SK-N-SH (cell line): ENCODE measurements at regions not wholly inside any gene's neighbourhood (a gene's known extent, or its start where the extent isn't known, plus 50 kb on each side); places are given as distances from the start of the nearest gene placed in this dataset.

Source experiments
- CTCF ChIA-PET: fragments of 300-600, 350-600 bp; formaldehyde crosslinking; extraction: SDS; loops from one replicate; lab custom pipeline; 2021; lab: Yijun Ruan, JAX
- POLR2A ChIA-PET: fragments of 350-600 bp; sonication (Branson Sonifier 250); formaldehyde crosslinking; extraction: SDS; loops from one replicate; lab custom pipeline; 2020; ENCODE audit warnings: antibody characterized with exemption, inconsistent platforms; lab: Yijun Ruan, JAX
- DNase-seq: peaks from one replicate; pipeline ENCODE4 v3.0.0; 2012
- H2AFZ ChIP-seq: fragments of 200-600 bp; sonication (generic); 2 replicates; pipeline ENCODE4 v1.8.1; 2016; ENCODE audit warnings: antibody characterized with exemption, mild to moderate bottlenecking, low read depth
- H3F3A ChIP-seq: fragments of 200-600 bp; sonication (generic); replicated peaks from 2 replicates; pipeline ENCODE3; 2016; ENCODE audit warnings: antibody characterized with exemption, mild to moderate bottlenecking; ENCODE audit not compliant: insufficient read depth
- H3K27ac ChIP-seq, 2 experiments: fragments of 200-500 bp in 1 of 2; fragments of 200-600 bp in 1 of 2; sonication (Bioruptor generic) in 1 of 2; sonication (generic), shearing (Covaris generic) in 1 of 2; 2 replicates each; pipeline versions ENCODE4 v1.5.1 to v1.6.1; 2014 to 2016; ENCODE audit warnings: low read depth in 2 of 2, inconsistent platforms in 1 of 2, low read length in 1 of 2, mild to moderate bottlenecking in 1 of 2, mixed read lengths in 1 of 2
- H3K27me3 ChIP-seq: fragments of 200-600 bp; sonication (generic), shearing (Covaris generic); 2 replicates; pipeline ENCODE4 v1.6.1; 2016; ENCODE audit warnings: mixed run types; ENCODE audit not compliant: insufficient read depth
- H3K36me3 ChIP-seq, 2 experiments: fragments of 200-500 bp in 1 of 2; fragments of 200-600 bp in 1 of 2; sonication (Bioruptor generic) in 1 of 2; sonication (generic) in 1 of 2; replicated peaks in 1 of 2; 2 replicates each; pipeline versions ENCODE3 to v1.5.1; 2014 to 2016; ENCODE audit warnings: low read length in 1 of 2, mild to moderate bottlenecking in 1 of 2; ENCODE audit not compliant: insufficient read depth in 2 of 2, control insufficient read depth in 1 of 2
- H3K4me1 ChIP-seq, 2 experiments: fragments of 200-500 bp in 1 of 2; fragments of 200-600 bp in 1 of 2; sonication (Bioruptor generic) in 1 of 2; sonication (generic), shearing (Covaris generic) in 1 of 2; 2 replicates each; pipeline versions ENCODE4 v1.5.1 to v1.6.1; 2014 to 2016; ENCODE audit warnings: low read depth in 1 of 2, low read length in 1 of 2, mixed run types in 1 of 2; ENCODE audit not compliant: insufficient read depth in 2 of 2, control insufficient read depth in 1 of 2
- H3K4me2 ChIP-seq: fragments of 200-600 bp; sonication (generic), shearing (Covaris generic); 2 replicates; pipeline ENCODE4 v1.6.1; 2017; ENCODE audit warnings: mixed run types
- H3K4me3 ChIP-seq, 2 experiments: fragments of 200-500 bp in 1 of 2; fragments of 200-600 bp in 1 of 2; sonication (Bioruptor generic) in 1 of 2; sonication (generic), shearing (Covaris generic) in 1 of 2; 2 replicates each; pipeline versions ENCODE4 v1.5.1 to v1.8.1; 2014 to 2016; ENCODE audit warnings: low read depth in 2 of 2, inconsistent platforms in 1 of 2, low read length in 1 of 2, mild to moderate bottlenecking in 1 of 2, mixed read lengths in 1 of 2, moderate library complexity in 1 of 2
- H3K79me2 ChIP-seq: fragments of 200-600 bp; sonication (generic); 2 replicates; pipeline ENCODE4 v1.8.1; 2017; ENCODE audit warnings: mild to moderate bottlenecking; ENCODE audit not compliant: insufficient read depth
- H3K9ac ChIP-seq: fragments of 200-600 bp; sonication (generic); 2 replicates; pipeline ENCODE4 v1.6.1; 2017; ENCODE audit warnings: mixed run types
- H3K9me2 ChIP-seq: fragments of 200-600 bp; sonication (generic); 2 replicates; pipeline ENCODE4 v1.6.1; 2017; ENCODE audit warnings: mixed run types
- H3K9me3 ChIP-seq: fragments of 200-600 bp; sonication (generic); 2 replicates; pipeline ENCODE4 v1.6.1; 2017; ENCODE audit warnings: mixed run types, mild to moderate bottlenecking, moderate library complexity
- H4K20me1 ChIP-seq: fragments of 200-600 bp; sonication (generic); 2 replicates; pipeline ENCODE4 v1.6.1; 2017; ENCODE audit warnings: mild to moderate bottlenecking, mixed run types; ENCODE audit not compliant: insufficient read depth
- CHD2 ChIP-seq: fragments of 150-350 bp; IDR thresholded peaks from 2 replicates; pipeline ENCODE4 v1.6.1; 2018; ENCODE audit warnings: low read length; ENCODE audit not compliant: partially characterized antibody
- CTCF ChIP-seq: fragments of 200-600 bp; sonication (generic); IDR thresholded peaks from 2 replicates; pipeline ENCODE4 v1.6.1; 2017; ENCODE audit warnings: antibody characterized with exemption, mild to moderate bottlenecking, moderate library complexity
- ELF1 ChIP-seq: IDR thresholded peaks from 2 replicates; pipeline ENCODE4 v1.4.0; 2012
- EP300 ChIP-seq, 2 experiments: IDR thresholded peaks; 2 replicates each; pipeline versions ENCODE4 v1.4.0 to v1.6.1; 2012; ENCODE audit warnings: borderline replicate concordance in 1 of 2, low read depth in 1 of 2, low read length in 1 of 2
- FOSL2 ChIP-seq: IDR thresholded peaks from 2 replicates; pipeline ENCODE4 v1.4.0; 2012; ENCODE audit warnings: low read depth, mild to moderate bottlenecking, moderate library complexity, borderline replicate concordance
- FOXM1 ChIP-seq: IDR thresholded peaks from 2 replicates; pipeline ENCODE4 v1.4.0; 2012; ENCODE audit warnings: low read depth, mild to moderate bottlenecking
- GATA2 ChIP-seq: sonication (generic); formaldehyde crosslinking; IDR thresholded peaks from 2 replicates; pipeline ENCODE4 v1.5.0; 2020; ENCODE audit warnings: mild to moderate bottlenecking, missing genetic modification reagents
- JUND ChIP-seq: IDR thresholded peaks from 2 replicates; pipeline ENCODE4 v1.4.0; 2012
- MAX ChIP-seq: IDR thresholded peaks from 2 replicates; pipeline ENCODE4 v1.4.0; 2012; ENCODE audit warnings: low read depth
- MEF2A ChIP-seq: IDR thresholded peaks from 2 replicates; pipeline ENCODE4 v1.4.0; 2012; ENCODE audit warnings: low read depth, borderline replicate concordance
- NRF1 ChIP-seq: IDR thresholded peaks from 2 replicates; pipeline ENCODE4 v1.6.1; 2012; ENCODE audit warnings: low read depth, mild to moderate bottlenecking, low read length
- PBX3 ChIP-seq: IDR thresholded peaks from 2 replicates; pipeline ENCODE4; 2012
- POLR2AphosphoS5 ChIP-seq: IDR thresholded peaks from 2 replicates; pipeline ENCODE4 v1.6.1; 2012; ENCODE audit warnings: low read depth, low read length
- RFX5 ChIP-seq: IDR thresholded peaks from 2 replicates; pipeline ENCODE4 v1.6.1; 2012; ENCODE audit warnings: mild to moderate bottlenecking, improper control_type of control experiment, low read length
- RXRA ChIP-seq: IDR thresholded peaks from 2 replicates; pipeline ENCODE4 v1.4.0; 2012; ENCODE audit warnings: low read depth, mild to moderate bottlenecking, borderline replicate concordance
- SIN3A ChIP-seq: IDR thresholded peaks from 2 replicates; pipeline ENCODE4 v1.6.1; 2012; ENCODE audit warnings: low read depth, mild to moderate bottlenecking, low read length, moderate library complexity, borderline replicate concordance
- TCF12 ChIP-seq: IDR thresholded peaks from 2 replicates; pipeline ENCODE4 v1.4.0; 2012
- USF1 ChIP-seq: IDR thresholded peaks from 2 replicates; pipeline ENCODE4 v1.4.0; 2012; ENCODE audit warnings: low read depth, borderline replicate concordance
- ZBTB33 ChIP-seq: IDR thresholded peaks from 2 replicates; pipeline ENCODE4 v1.4.0; 2012; ENCODE audit warnings: low read depth, borderline replicate concordance
- WGBS: methylation state at CpG from one replicate; pipeline ENCODE4 v1.1.6; 2017; ENCODE audit warnings: low lambda C conversion rate; 5-methylcytosine and 5-hydroxymethylcytosine counted together

GRCh38 chr15:36390491-36390890 lies 188.9 kb upstream of the CDIN1 start:
- H3K27me3 ChIP-seq: no peaks in the 10 kb centered on the region
- ChIA-PET CTCF (no interaction called here), POLR2A (no interaction called here)
- H3K9me2 ChIP-seq: no peaks in the 10 kb centered on the region; the same call in 1 of the 2 replicates
- WGBS: 79% methylated on average over 2 of the region's 2 CpGs
- peak; percentile 56 for DNase-seq
- no peaks in the 10 kb centered on the region for H4K20me1 ChIP-seq
- H3K27ac ChIP-seq: no peak overlapping the region
- peaks cover 0 to 5% of the 10 kb centered on the region in 2 experiments; a peak in 2 of 4 replicates for H3K4me1 ChIP-seq
- no peak overlapping the region for H3K4me2 ChIP-seq
- no peak for TF ChIP-seq FOSL2
- no peak for TF ChIP-seq MAX
- TF ChIP-seq NRF1: no peak
- TF ChIP-seq MEF2A: no peak
- no peak for TF ChIP-seq ELF1
- no peak for TF ChIP-seq FOXM1
- TF ChIP-seq USF1: no peak
- no peak for TF ChIP-seq ZBTB33
- no peak for TF ChIP-seq TCF12
- no peak for TF ChIP-seq JUND
- TF ChIP-seq POLR2AphosphoS5: no peak
- TF ChIP-seq RXRA: no peak
- no peak for TF ChIP-seq EP300 (IDR thresholded peaks at IDR 0.05; ENCODE audit: borderline replicate concordance in 1 of 2, low read depth in 1 of 2, low read length in 1 of 2)
- H3K79me2 ChIP-seq: no peaks in the 10 kb centered on the region
- H3K4me3 ChIP-seq: no peak overlapping the region
- no peaks in the 10 kb centered on the region for H3F3A ChIP-seq
- no peak overlapping the region for H3K9ac ChIP-seq
- H3K36me3 ChIP-seq: no peaks in the 10 kb centered on the region
- H3K9me3 ChIP-seq: no peaks in the 10 kb centered on the region
- no peak overlapping the region for H2AFZ ChIP-seq

- no peak overlapping the region for H3K27ac ChIP-seq
- H3K4me1 ChIP-seq: peaks cover 0 to 5% of the 10 kb centered on the region in 2 experiments; a peak in 2 of 4 replicates
- no peaks in the 10 kb centered on the region for H3K27me3 ChIP-seq
- no peaks in the 10 kb centered on the region for H3K36me3 ChIP-seq
- H4K20me1 ChIP-seq: no peaks in the 10 kb centered on the region
- no peaks in the 10 kb centered on the region for H3F3A ChIP-seq
- H3K9ac ChIP-seq: no peak overlapping the region
- ChIA-PET CTCF (no interaction called here), POLR2A (no interaction called here)
- no peaks in the 10 kb centered on the region for H3K9me3 ChIP-seq
- WGBS: 85% methylated on average over 4 of the region's 4 CpGs
- no peak for DNase-seq
- TF ChIP-seq PBX3: no peak
- no peak for TF ChIP-seq MAX
- no peak for TF ChIP-seq JUND
- TF ChIP-seq NRF1: no peak
- no peak for TF ChIP-seq SIN3A
- no peak for TF ChIP-seq RFX5
- TF ChIP-seq CHD2: no peak
- no peak for TF ChIP-seq RXRA
- TF ChIP-seq GATA2: no peak
- TF ChIP-seq CTCF: no peak
- TF ChIP-seq ZBTB33: no peak
- H3K9me2 ChIP-seq: no peaks in the 10 kb centered on the region
- no peak overlapping the region for H2AFZ ChIP-seq
- H3K79me2 ChIP-seq: no peaks in the 10 kb centered on the region
- H3K4me2 ChIP-seq: no peak overlapping the region
- H3K4me3 ChIP-seq: no peak overlapping the region
These were observed 186.7 kb upstream of the CDIN1 start for GRCh38 chr15:36392676-36393266.
